Prostate gland (tissue), 2 donors: ENCODE measurements at regions not wholly inside any gene's neighbourhood (a gene's known extent, or its start where the extent isn't known, plus 50 kb on each side); places are given as distances from the start of the nearest gene placed in this dataset.

ENCODE experiments used
- small RNA-seq, 2 donors: library from RNA; depleted of rRNA; stranded (forward); fragments of <200 nt; gene quantifications; one replicate each; pipeline ENCODE3, GENCODE V24; 2016

Small RNA genes in the stretch of these regions (small RNA-seq; reads per million reads assigned to genes)
- gene RF00156, result 0 reads per million in 2 donors
